ENCODE measurements at regions not wholly inside any gene's neighbourhood (a gene's known extent, or its start where the extent isn't known, plus 50 kb on each side); places are given as distances from the start of the nearest gene placed in this dataset.
"Not testable (repeated sequence)": the region's sequence is repeated elsewhere in the genome, so short reads cannot be mapped to it uniquely, and the experiment has no call there.

DNA sequence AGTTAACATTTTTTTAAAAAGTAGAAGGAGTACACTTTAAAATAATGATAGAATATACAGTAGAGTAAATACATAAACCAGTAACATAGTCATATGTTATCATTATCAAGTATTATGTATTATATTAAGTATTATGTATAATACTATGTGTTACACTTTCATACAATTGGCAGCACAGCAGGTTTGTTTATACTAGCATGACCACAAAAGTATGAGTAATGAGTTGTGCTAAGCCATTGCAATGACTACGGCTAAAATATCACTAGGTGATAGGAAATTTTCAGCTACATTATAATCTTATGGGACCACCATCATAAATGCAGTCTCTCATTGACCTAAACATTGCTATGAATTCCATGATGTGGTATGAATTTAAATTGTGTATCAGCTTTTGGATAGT, 506.0 kb downstream of the HTR1A start:
- H3K36me3 ChIP-seq (ENCODE audit: insufficient read depth, low read length), result no peaks in the 10 kb centered on the region
- no peak overlapping the region for H3K4me3 ChIP-seq (ENCODE audit: low read length)
- no peaks in the 10 kb centered on the region for H3K9me3 ChIP-seq (ENCODE audit: insufficient read depth, low read depth, low read length)
- no peaks in the 10 kb centered on the region for H3K27me3 ChIP-seq (ENCODE audit: insufficient read depth, low read length)
- no peak overlapping the region for H3K27ac ChIP-seq (ENCODE audit: low read depth, low read length)
- WGBS, result 86% methylated on average over 1 of the region's 1 CpG
- H3K4me1 ChIP-seq (ENCODE audit: insufficient read depth, low read length), result no peaks in the 10 kb centered on the region
- H3K9ac ChIP-seq (ENCODE audit: low read depth, low read length), result no peak overlapping the region

DNA sequence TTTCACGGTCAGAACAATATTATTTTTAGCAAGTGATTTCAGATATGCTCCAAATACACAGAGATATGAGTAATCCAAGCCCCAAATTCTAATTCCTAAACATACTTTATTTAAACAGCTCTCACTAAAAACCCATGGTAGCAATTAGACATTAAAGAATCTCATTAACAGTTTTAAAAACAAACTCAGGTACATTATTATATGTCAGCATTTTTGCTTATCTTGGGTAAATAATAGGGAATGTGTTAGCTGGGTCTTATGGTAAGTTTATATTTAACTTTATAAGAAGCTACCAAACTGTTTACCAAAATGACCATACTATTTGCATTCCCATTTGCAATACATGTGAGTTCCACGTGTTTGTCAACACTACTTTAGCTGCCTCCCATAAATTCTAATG, 511.1 kb downstream of the HTR1A start:
- no peaks in the 10 kb centered on the region for H3K27me3 ChIP-seq (ENCODE audit: insufficient read depth, low read length)
- no peaks in the 10 kb centered on the region for H3K36me3 ChIP-seq (ENCODE audit: insufficient read depth, low read length)
- no peaks in the 10 kb centered on the region for H3K9me3 ChIP-seq (ENCODE audit: insufficient read depth, low read depth, low read length)
- no peak overlapping the region for H3K9ac ChIP-seq (ENCODE audit: low read depth, low read length)
- no peak overlapping the region for H3K27ac ChIP-seq (ENCODE audit: low read depth, low read length)
- H3K4me3 ChIP-seq (ENCODE audit: low read length), result no peak overlapping the region
- no peaks in the 10 kb centered on the region for H3K4me1 ChIP-seq (ENCODE audit: insufficient read depth, low read length)
- 30% methylated on average over 2 of the region's 2 CpGs for WGBS

DNA sequence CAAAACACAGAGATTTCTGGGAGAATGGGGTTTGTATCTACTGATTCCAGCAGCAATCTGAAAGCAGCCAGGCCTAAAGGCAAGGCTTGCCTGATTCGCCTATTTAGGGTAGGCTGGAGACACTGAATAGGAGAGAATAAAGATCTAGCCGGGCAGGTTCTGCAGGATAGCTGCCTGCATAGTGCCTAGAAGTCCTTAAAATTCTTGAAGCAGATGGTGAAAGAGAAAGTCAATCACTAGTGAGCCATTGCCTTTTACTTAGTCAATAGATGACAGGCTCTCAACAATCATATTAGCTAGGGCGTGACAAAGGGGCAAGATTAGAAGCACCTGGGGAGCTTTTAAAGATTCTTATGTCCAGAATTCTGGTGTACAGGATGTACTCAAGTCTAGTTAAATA, 522.7 kb downstream of the HTR1A start:
- H3K4me1 ChIP-seq (ENCODE audit: insufficient read depth, low read length), result peaks cover 5% of the 10 kb centered on the region
- H3K4me3 ChIP-seq (ENCODE audit: low read length), result no peak overlapping the region
- H3K36me3 ChIP-seq (ENCODE audit: insufficient read depth, low read length), result no peaks in the 10 kb centered on the region
- no peaks in the 10 kb centered on the region for H3K9me3 ChIP-seq (ENCODE audit: insufficient read depth, low read depth, low read length)
- no peak overlapping the region for H3K9ac ChIP-seq (ENCODE audit: low read depth, low read length)
- H3K27ac ChIP-seq (ENCODE audit: low read depth, low read length), result no peak overlapping the region
- no peaks in the 10 kb centered on the region for H3K27me3 ChIP-seq (ENCODE audit: insufficient read depth, low read length)
- WGBS, result 91% methylated on average over 3 of the region's 3 CpGs

DNA sequence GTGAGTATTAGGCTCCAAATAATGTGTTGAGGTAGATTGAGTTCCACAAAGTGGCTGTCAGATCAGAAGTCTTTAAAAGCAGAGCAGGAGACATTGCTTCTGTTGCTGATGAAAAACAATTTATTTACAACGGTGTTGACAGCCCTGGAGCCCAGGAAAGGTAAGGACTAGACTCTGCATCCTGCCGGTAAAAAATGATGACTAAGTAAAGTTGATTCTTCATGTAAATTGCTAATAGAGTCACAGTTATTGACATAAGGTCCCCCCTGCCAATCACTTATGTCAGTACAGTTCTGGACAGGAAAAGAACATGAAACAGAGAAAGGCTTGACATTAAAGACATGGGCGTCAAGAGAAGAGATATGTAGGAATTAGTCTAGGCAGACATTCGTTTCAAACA, 552.5 kb downstream of the HTR1A start:
- H3K9me3 ChIP-seq (ENCODE audit: insufficient read depth, low read depth, low read length), result no peaks in the 10 kb centered on the region
- 90% methylated on average over 4 of the region's 4 CpGs for WGBS
- no peak overlapping the region for H3K27ac ChIP-seq (ENCODE audit: low read depth, low read length)
- H3K4me1 ChIP-seq (ENCODE audit: insufficient read depth, low read length), result no peaks in the 10 kb centered on the region
- H3K36me3 ChIP-seq (ENCODE audit: insufficient read depth, low read length), result no peaks in the 10 kb centered on the region
- H3K27me3 ChIP-seq (ENCODE audit: insufficient read depth, low read length), result no peaks in the 10 kb centered on the region
- no peak overlapping the region for H3K9ac ChIP-seq (ENCODE audit: low read depth, low read length)
- no peak overlapping the region for H3K4me3 ChIP-seq (ENCODE audit: low read length)

DNA sequence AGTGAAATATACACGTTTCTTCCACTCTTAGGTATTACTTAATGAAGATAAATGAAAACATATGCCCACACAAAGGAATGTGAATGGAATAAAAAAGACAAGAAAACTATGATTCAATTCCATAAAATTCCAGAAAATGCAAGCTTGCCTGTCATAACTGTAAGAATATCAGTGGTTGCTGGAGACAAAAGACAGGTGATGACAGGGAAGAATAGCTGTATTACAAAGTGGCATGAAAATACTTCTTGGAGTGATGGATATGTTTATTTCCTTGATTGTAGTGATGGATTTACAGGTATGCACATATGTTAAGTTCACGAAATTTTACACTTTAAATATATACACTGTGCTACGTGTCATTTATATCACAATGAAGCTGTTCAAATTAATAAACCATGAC, 553.3 kb downstream of the HTR1A start:
- no peak overlapping the region for H3K9ac ChIP-seq (ENCODE audit: low read depth, low read length)
- no peaks in the 10 kb centered on the region for H3K9me3 ChIP-seq (ENCODE audit: insufficient read depth, low read depth, low read length)
- H3K36me3 ChIP-seq (ENCODE audit: insufficient read depth, low read length), result no peaks in the 10 kb centered on the region
- H3K27ac ChIP-seq (ENCODE audit: low read depth, low read length), result no peak overlapping the region
- 60% methylated on average over 2 of the region's 3 CpGs for WGBS
- no peak overlapping the region for H3K4me3 ChIP-seq (ENCODE audit: low read length)
- no peaks in the 10 kb centered on the region for H3K4me1 ChIP-seq (ENCODE audit: insufficient read depth, low read length)
- no peaks in the 10 kb centered on the region for H3K27me3 ChIP-seq (ENCODE audit: insufficient read depth, low read length)

DNA sequence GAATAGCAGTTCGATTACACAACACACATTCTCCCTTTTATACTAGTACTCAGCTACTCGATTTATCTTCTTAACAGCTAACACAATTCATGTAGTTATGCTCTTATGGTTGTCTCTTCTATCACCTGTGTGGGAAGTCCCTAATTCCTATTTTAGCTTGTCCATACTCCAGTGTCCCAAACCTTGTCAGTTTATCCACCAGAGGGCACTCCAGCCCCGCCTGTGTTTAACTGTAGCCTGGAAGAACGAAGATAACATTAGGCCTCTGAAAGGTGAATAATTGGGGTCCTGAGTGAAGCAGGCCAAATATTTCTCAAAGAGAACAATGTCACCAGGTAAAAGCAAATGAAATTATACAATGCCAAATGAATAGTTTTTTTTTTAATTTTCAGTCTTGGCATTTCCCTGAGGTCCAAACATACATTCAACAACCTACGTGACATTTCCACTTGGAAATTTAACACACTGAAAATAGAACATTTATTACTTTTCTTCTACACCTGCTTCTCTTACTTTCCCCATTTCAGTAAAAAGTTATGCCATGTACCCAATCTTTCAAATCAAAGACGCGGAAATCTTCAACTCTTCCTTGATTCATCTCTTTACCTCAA, 560.7 kb downstream of the HTR1A start:
- WGBS, result 43% methylated on average over 7 of the region's 7 CpGs
- Histone ChIP-seq H3K4me3 (ENCODE audit: low read length) (no peak overlapping the region), H3K36me3 (ENCODE audit: insufficient read depth, low read length) (no peaks in the 10 kb centered on the region), H3K4me1 (ENCODE audit: insufficient read depth, low read length) (no peaks in the 10 kb centered on the region), H3K9ac (ENCODE audit: low read depth, low read length) (no peak overlapping the region), H3K9me3 (ENCODE audit: insufficient read depth, low read depth, low read length) (no peaks in the 10 kb centered on the region), H3K27ac (ENCODE audit: low read depth, low read length) (no peak overlapping the region), H3K27me3 (ENCODE audit: insufficient read depth, low read length) (no peaks in the 10 kb centered on the region)

DNA sequence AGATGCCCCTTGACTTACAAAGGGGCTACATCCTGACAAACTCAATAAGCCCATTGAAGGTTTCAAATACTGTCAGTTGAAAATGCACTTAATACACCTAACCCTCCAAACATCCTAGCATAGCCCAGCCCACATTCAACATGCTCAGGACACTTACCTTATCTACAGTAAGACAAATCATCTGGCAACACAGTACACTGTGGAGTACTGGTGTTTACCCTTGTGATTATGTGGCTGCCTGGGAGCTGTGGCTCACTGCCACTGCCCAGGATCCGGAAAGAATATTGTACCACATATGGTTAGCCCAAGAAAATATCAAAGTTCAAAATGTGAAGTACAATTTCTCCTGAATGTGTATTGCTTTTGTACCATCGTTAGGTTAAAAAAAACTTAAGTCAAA, 562.2 kb downstream of the HTR1A start:
- Histone ChIP-seq H3K9ac (ENCODE audit: low read depth, low read length) (no peak overlapping the region), H3K9me3 (ENCODE audit: insufficient read depth, low read depth, low read length) (no peaks in the 10 kb centered on the region), H3K36me3 (ENCODE audit: insufficient read depth, low read length) (no peaks in the 10 kb centered on the region), H3K27me3 (ENCODE audit: insufficient read depth, low read length) (no peaks in the 10 kb centered on the region), H3K4me1 (ENCODE audit: insufficient read depth, low read length) (no peaks in the 10 kb centered on the region), H3K27ac (ENCODE audit: low read depth, low read length) (no peak overlapping the region), H3K4me3 (ENCODE audit: low read length) (no peak overlapping the region)
- WGBS, result 96% methylated on average over 2 of the region's 2 CpGs

DNA sequence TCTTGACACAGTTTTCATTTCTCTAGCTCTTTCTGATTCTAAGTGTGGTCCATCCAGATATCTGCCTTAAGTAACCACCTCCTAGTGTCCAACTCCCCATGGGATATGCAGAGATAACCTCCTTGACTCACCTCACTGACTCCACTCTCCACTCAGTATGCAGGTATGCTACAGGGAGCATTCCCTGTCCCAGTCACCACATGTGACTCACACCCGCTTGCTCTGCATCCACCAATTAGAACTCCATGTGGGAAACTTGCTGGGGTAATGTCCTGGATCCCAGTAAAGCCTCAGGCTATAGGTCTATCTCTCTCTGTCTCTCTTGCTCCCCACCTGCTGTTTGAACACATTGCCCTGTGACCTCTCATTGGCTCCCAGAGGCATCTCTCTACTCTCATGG, 563.9 kb downstream of the HTR1A start:
- Histone ChIP-seq H3K27me3 (ENCODE audit: insufficient read depth, low read length) (no peaks in the 10 kb centered on the region), H3K27ac (ENCODE audit: low read depth, low read length) (no peak overlapping the region), H3K36me3 (ENCODE audit: insufficient read depth, low read length) (no peaks in the 10 kb centered on the region), H3K9ac (ENCODE audit: low read depth, low read length) (no peak overlapping the region), H3K4me1 (ENCODE audit: insufficient read depth, low read length) (no peaks in the 10 kb centered on the region), H3K9me3 (ENCODE audit: insufficient read depth, low read depth, low read length) (no peaks in the 10 kb centered on the region), H3K4me3 (ENCODE audit: low read length) (no peak overlapping the region)
- 82% methylated on average over 1 of the region's 1 CpG for WGBS

DNA sequence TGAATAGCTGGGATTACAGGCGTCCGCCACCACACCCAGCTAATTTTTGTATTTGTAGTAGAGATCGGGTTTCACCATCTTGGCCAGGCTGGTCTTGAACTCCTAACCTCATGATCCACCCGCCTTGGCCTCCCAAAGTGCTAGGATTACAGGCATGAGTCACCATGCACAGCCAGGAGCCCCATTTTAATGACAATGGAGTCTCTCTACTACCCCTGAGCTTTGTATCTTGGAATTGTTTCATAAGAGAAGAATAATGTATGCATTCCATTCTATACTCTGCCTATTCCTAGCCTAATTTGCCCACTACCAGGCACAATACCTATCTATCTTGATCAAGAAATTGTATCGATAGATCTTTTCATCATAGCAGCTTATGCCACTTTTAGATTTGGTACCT, 574.1 kb downstream of the HTR1A start:
- not testable (repeated sequence) for H3K4me3 ChIP-seq (ENCODE audit: low read length); H3K27me3 ChIP-seq (ENCODE audit: insufficient read depth, low read length); H3K4me1 ChIP-seq (ENCODE audit: insufficient read depth, low read length); H3K36me3 ChIP-seq (ENCODE audit: insufficient read depth, low read length); H3K9me3 ChIP-seq (ENCODE audit: insufficient read depth, low read depth, low read length); H3K9ac ChIP-seq (ENCODE audit: low read depth, low read length); H3K27ac ChIP-seq (ENCODE audit: low read depth, low read length)
- 94% methylated on average over 5 of the region's 5 CpGs for WGBS

DNA sequence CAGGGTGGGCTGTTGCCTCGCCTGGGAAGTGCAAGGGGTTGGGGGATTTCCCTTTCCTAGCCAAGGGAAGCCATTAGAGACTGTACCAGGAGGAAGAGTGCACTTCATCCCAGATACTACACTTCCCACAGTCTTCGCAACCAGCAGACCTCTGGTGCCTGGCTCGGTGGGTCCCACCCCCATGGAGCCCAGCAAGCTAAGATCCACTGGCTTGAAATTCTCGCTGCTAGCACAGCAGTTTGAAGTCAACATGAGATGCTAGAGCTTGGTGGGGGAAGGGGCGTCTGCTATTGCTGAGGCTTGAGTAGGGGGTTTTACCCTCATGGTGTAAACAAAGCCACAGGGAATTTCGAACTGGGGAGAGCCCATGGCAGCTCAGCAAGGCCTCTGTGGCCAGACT, 586.4 kb downstream of the HTR1A start:
- Histone ChIP-seq H3K4me1 (ENCODE audit: insufficient read depth, low read length) (no peaks in the 10 kb centered on the region), H3K4me3 (ENCODE audit: low read length) (no peak overlapping the region), H3K36me3 (ENCODE audit: insufficient read depth, low read length) (no peaks in the 10 kb centered on the region), H3K27ac (ENCODE audit: low read depth, low read length) (no peak overlapping the region), H3K27me3 (ENCODE audit: insufficient read depth, low read length) (no peaks in the 10 kb centered on the region), H3K9ac (ENCODE audit: low read depth, low read length) (no peak overlapping the region), H3K9me3 (ENCODE audit: insufficient read depth, low read depth, low read length) (no peaks in the 10 kb centered on the region)
- WGBS, result 92% methylated on average over 6 of the region's 6 CpGs

DNA sequence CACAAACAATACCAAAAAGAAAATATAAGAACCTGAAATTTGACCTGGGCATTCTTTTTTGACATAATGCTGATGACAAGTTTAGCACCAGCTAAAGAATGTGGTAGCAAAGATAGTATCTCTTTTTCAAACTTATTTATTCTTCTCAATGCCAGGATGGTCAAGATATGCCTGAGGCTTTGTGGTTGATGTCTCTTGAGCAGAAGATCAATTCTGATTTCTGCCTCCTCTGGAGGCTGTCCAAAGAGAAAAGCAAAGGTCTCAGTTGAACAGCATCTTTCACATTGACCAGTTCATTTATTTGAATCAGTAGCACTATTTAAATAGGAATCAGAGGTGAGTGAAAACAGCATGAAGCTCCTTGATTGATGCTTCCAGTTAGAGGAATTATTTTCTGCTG, 588.2 kb downstream of the HTR1A start:
- Histone ChIP-seq H3K4me1 (ENCODE audit: insufficient read depth, low read length) (no peaks in the 10 kb centered on the region), H3K27me3 (ENCODE audit: insufficient read depth, low read length) (no peaks in the 10 kb centered on the region), H3K4me3 (ENCODE audit: low read length) (no peak overlapping the region), H3K9ac (ENCODE audit: low read depth, low read length) (no peak overlapping the region), H3K27ac (ENCODE audit: low read depth, low read length) (no peak overlapping the region), H3K9me3 (ENCODE audit: insufficient read depth, low read depth, low read length) (no peaks in the 10 kb centered on the region), H3K36me3 (ENCODE audit: insufficient read depth, low read length) (no peaks in the 10 kb centered on the region)

DNA sequence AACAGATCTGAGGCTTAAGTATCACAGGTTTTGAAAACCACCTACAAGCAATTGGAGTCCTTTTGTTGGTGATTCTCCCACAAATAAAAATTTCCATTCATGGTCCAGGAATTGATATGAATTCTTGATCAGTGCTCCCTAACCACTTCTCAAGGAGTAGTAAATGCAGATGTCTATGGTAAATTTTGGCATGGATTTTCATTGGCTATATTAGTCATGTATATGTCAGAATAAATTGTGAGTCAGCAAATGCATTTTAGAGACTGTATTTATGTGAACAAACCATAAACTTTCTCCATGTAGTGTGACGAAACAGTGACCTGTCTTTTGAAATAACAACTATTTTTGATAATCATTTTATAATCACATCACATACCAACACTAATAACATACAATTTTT, 611.1 kb downstream of the HTR1A start:
- Histone ChIP-seq H3K4me3 (ENCODE audit: low read length) (no peak overlapping the region), H3K27ac (ENCODE audit: low read depth, low read length) (no peak overlapping the region), H3K4me1 (ENCODE audit: insufficient read depth, low read length) (peaks cover 3% of the 10 kb centered on the region; the same call in 1 of the 2 replicates), H3K27me3 (ENCODE audit: insufficient read depth, low read length) (no peaks in the 10 kb centered on the region), H3K36me3 (ENCODE audit: insufficient read depth, low read length) (no peaks in the 10 kb centered on the region), H3K9me3 (ENCODE audit: insufficient read depth, low read depth, low read length) (no peaks in the 10 kb centered on the region), H3K9ac (ENCODE audit: low read depth, low read length) (no peak overlapping the region)
- 100% methylated on average over 1 of the region's 1 CpG for WGBS

Data from HUES64 (cell line).